Kidney (tissue), 13 donors: ENCODE measurements at regions not wholly inside any gene's neighbourhood (a gene's known extent, or its start where the extent isn't known, plus 50 kb on each side); places are given as distances from the start of the nearest gene placed in this dataset.

ENCODE experiments used
- DNase-seq, 5 donors: peaks; one replicate each; pipeline ENCODE4 v3.0.0-alpha.2; 2013 to 2020
- FAIRE-seq: peaks from 2 replicates; lab custom pipeline; 2012; peaks lifted over from hg19 to GRCh38; lab: Jason Lieb, UNC
- H3K27ac ChIP-seq, 2 donors: one replicate each; pipeline ENCODE4 v1.7.0; 2013; ENCODE audit warnings: low read depth in 2 of 2, low read length in 2 of 2, inconsistent platforms in 1 of 2
- H3K27me3 ChIP-seq: one replicate; pipeline ENCODE4 v1.7.1; 2013; ENCODE audit warnings: low read length, inconsistent platforms; ENCODE audit not compliant: control insufficient read depth, insufficient read depth
- H3K36me3 ChIP-seq, 3 donors: one replicate each; pipeline versions ENCODE4 v1.7.0 to v1.7.1; 2013; ENCODE audit warnings: low read length in 3 of 3, control low read depth in 1 of 3, inconsistent platforms in 1 of 3; ENCODE audit not compliant: insufficient read depth in 3 of 3, control insufficient read depth in 2 of 3
- H3K4me1 ChIP-seq, 3 donors: one replicate each; pipeline versions ENCODE4 v1.7.0 to v1.7.1; 2013; ENCODE audit warnings: low read length in 3 of 3, inconsistent platforms in 1 of 3, low read depth in 1 of 3; ENCODE audit not compliant: control insufficient read depth in 2 of 3, insufficient read depth in 2 of 3
- H3K4me3 ChIP-seq, 3 donors: one replicate each; pipeline versions ENCODE4 v1.7.0 to v1.8.1; 2013; ENCODE audit warnings: low read length in 3 of 3, control low read depth in 1 of 3, inconsistent platforms in 1 of 3
- H3K9ac ChIP-seq, 3 donors: one replicate each; pipeline versions ENCODE4 v1.7.0 to v1.7.1; 2013; ENCODE audit warnings: low read length in 3 of 3, control low read depth in 1 of 3, inconsistent platforms in 1 of 3
- H3K9me3 ChIP-seq, 3 donors: one replicate each; pipeline versions ENCODE4 v1.7.0 to v1.7.1; 2013; ENCODE audit warnings: low read length in 3 of 3, control low read depth in 1 of 3, inconsistent platforms in 1 of 3; ENCODE audit not compliant: control insufficient read depth in 2 of 3, insufficient read depth in 1 of 3
- CTCF ChIP-seq: IDR thresholded peaks from 3 replicates; pipeline ENCODE4 v1.5.1; 2012; ENCODE audit warnings: mild to moderate bottlenecking, moderate library complexity, borderline replicate concordance; ENCODE audit not compliant: insufficient read depth; ENCODE audit errors: extremely low read depth
- intact Hi-C: fragments of 100-400 bp; cut with DNase I; formaldehyde crosslinking; loops from one replicate; pipeline ENCODE4 v1.11.1; 2022
- donor health status: control.
- donor health status: control.
- donor health status: control.
- donor health status: control.
- donor health status: control.
- donor health status: DM: yes; HTN: yes; CAD: no.
- donor health status: Normal renal cell carcinoma (clear cell type).

GRCh38 chr15:48063411-48063985, 57.3 kb upstream of the SLC24A5 start:
- H3K27me3 ChIP-seq, result no peaks in the 10 kb centered on the region
- no peak overlapping the region for H3K9ac ChIP-seq
- H3K27ac ChIP-seq, result no peak overlapping the region
- H3K36me3 ChIP-seq, result no peaks in the 10 kb centered on the region
- H3K9me3 ChIP-seq, result no peaks in the 10 kb centered on the region
- H3K4me3 ChIP-seq, result no peak overlapping the region
- FAIRE-seq, result no peak
- no peak for TF ChIP-seq CTCF
- intact Hi-C loops, result no loop called here
- no peaks in the 10 kb centered on the region for H3K4me1 ChIP-seq
- DNase-seq, result no peak

GRCh38 chr15:48064421-48064820, 56.4 kb upstream of the SLC24A5 start:
- DNase-seq (no peak), FAIRE-seq (no peak)
- TF ChIP-seq CTCF, result no peak
- Histone ChIP-seq H3K27ac (no peak overlapping the region), H3K36me3 (no peaks in the 10 kb centered on the region), H3K4me1 (no peaks in the 10 kb centered on the region), H3K9me3 (no peaks in the 10 kb centered on the region), H3K9ac (no peak overlapping the region), H3K27me3 (no peaks in the 10 kb centered on the region), H3K4me3 (no peak overlapping the region)
- intact Hi-C loops, result no loop called here

DNA sequence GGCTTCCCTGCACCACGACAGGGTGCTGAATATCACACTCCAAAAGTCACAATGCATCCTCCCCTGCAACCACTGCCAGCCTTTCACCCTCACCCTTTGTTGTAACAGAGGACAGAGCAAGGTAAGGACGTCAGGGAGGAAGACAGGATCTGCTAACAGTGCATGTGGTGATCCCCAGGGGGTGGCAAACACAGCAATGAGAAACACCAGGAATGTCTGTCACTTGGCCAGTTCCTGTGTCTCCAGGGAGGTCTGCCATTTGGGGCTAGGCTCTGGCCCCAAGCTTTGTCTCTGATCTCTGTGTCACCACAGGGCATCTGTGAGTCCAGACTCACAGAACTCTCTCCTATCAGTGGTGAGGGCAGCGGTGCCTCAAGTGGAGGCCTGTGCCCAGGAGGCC, 54.3 kb upstream of the SLC24A5 start:
- FAIRE-seq, result no peak

More for the DNA sequence above, 54.3 kb upstream of the SLC24A5 start:
- Histone ChIP-seq H3K27ac (no peak overlapping the region), H3K4me1 (peaks cover 0 to 9% (median 1%) of the 10 kb centered on the region in 3 donors), H3K9me3 (no peaks in the 10 kb centered on the region), H3K4me3 (no peak overlapping the region), H3K9ac (no peak overlapping the region), H3K36me3 (no peaks in the 10 kb centered on the region), H3K27me3 (no peaks in the 10 kb centered on the region)
- intact Hi-C loops, result no loop called here
- TF ChIP-seq CTCF, result no peak
- no peak for DNase-seq
